Calu3 (cell line): ENCODE measurements at regions not wholly inside any gene's neighbourhood (a gene's known extent, or its start where the extent isn't known, plus 50 kb on each side); places are given as distances from the start of the nearest gene placed in this dataset.

ENCODE experiments used
- BruUV-seq: library from RNA; stranded (reverse); fragments of 400-500 nt; replicated peaks from 2 replicates; lab custom pipeline; 2021; lab: Mats Ljungman, UMichigan
- CTCF ChIA-PET: fragments of 300-600 bp; sonication (Branson Sonifier 250); formaldehyde crosslinking; loops from one replicate; lab custom pipeline; 2022; ENCODE audit warnings: antibody characterized with exemption; lab: Charles Lee
- DNase-seq: peaks from one replicate; pipeline ENCODE4 v3.0.0; 2022
- H3K27ac Mint-ChIP-seq: one replicate; pipeline ENCODE4 v1.8.0; 2022; ENCODE audit warnings: mixed read lengths; ENCODE audit not compliant: unreplicated experiment
- H3K27me3 Mint-ChIP-seq: one replicate; pipeline ENCODE4 v1.8.0; 2022; ENCODE audit warnings: mixed read lengths; ENCODE audit not compliant: unreplicated experiment
- H3K36me3 Mint-ChIP-seq: one replicate; pipeline ENCODE4 v1.8.0; 2022; ENCODE audit warnings: mild to moderate bottlenecking, moderate library complexity, mixed read lengths; ENCODE audit not compliant: insufficient read depth, unreplicated experiment
- H3K4me1 Mint-ChIP-seq: one replicate; pipeline ENCODE4 v1.8.0; 2022; ENCODE audit warnings: mild to moderate bottlenecking, low read depth, mixed read lengths; ENCODE audit not compliant: unreplicated experiment
- H3K4me3 Mint-ChIP-seq: one replicate; pipeline ENCODE4 v1.8.0; 2022; ENCODE audit warnings: mild to moderate bottlenecking, low read depth, moderate library complexity, mixed read lengths; ENCODE audit not compliant: unreplicated experiment
- H3K9me3 Mint-ChIP-seq: one replicate; pipeline ENCODE4 v1.8.0; 2022; ENCODE audit warnings: low read depth, mixed read lengths; ENCODE audit not compliant: unreplicated experiment
- intact Hi-C: fragments of 100-400 bp; cut with micrococcal nuclease; formaldehyde crosslinking; loops from one replicate; pipeline ENCODE4 v1.10.0; 2022; ENCODE audit not compliant: unreplicated experiment
- TF ChIP-seq, protein P1 (sequence below): fragments of 200-600 bp; IDR thresholded peaks from one replicate; pipeline ENCODE4 v1.8.0; 2022; ENCODE audit warnings: antibody characterized with exemption; ENCODE audit not compliant: unreplicated experiment

DNA sequence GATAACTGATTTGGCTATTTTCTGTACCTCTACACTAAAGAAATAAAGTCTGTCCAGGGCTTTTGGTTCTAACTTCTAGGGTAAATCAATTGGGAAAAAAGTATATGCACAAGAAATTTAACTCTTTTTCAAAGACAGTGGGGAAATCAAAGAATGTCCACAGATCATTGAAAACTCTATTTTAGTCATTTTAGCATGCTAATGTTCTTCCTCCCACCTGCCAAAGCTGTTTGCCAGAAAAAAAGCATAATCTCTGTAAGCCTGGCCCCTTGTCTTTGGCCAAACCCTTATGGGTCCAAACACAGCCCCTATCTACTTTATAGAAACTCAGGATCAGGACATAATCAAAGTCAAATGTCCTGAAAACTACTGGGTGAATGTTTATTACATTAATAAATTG lies 302.2 kb upstream of the ESRRG start:
- Mint-ChIP-seq H3K4me3 (no peak overlapping the region), H3K36me3 (no peaks in the 10 kb centered on the region), H3K9me3 (no peaks in the 10 kb centered on the region), H3K27me3 (no peaks in the 10 kb centered on the region), H3K4me1 (peaks cover 43% of the 10 kb centered on the region), H3K27ac (no peak overlapping the region)
- TF ChIP-seq, protein P1, sequence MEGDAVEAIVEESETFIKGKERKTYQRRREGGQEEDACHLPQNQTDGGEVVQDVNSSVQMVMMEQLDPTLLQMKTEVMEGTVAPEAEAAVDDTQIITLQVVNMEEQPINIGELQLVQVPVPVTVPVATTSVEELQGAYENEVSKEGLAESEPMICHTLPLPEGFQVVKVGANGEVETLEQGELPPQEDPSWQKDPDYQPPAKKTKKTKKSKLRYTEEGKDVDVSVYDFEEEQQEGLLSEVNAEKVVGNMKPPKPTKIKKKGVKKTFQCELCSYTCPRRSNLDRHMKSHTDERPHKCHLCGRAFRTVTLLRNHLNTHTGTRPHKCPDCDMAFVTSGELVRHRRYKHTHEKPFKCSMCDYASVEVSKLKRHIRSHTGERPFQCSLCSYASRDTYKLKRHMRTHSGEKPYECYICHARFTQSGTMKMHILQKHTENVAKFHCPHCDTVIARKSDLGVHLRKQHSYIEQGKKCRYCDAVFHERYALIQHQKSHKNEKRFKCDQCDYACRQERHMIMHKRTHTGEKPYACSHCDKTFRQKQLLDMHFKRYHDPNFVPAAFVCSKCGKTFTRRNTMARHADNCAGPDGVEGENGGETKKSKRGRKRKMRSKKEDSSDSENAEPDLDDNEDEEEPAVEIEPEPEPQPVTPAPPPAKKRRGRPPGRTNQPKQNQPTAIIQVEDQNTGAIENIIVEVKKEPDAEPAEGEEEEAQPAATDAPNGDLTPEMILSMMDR, result no peak
- CTCF ChIA-PET, result no interaction called here
- no peak for DNase-seq
- intact Hi-C loops, result loop anchor here (5.0 kb wide), 3 partner anchors 63 to 123 kb away; no protein-coding TSS in a partner anchor
- BruUV-seq, result no TSS peak

DNA sequence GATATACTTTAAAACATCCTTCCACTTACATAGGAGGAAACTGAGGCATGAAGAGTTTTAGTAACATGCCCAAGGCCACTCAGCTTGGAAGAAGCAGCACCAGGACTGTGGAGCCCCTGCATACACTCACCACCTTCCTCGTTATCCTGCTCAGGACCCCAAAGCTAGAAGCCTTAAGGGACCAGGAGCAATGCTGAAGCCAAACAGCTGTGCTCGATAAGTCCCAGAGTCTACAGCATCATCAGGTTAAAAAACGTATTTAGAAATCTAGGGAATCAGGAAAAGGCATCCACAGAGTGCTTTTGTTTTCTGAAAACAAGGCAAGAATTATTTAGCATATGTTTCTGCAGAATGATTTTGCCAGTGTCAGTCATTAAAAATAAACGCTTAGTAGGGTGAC lies 301.7 kb upstream of the ESRRG start:
- TF ChIP-seq, protein P1, result no peak
- Mint-ChIP-seq H3K36me3 (no peaks in the 10 kb centered on the region), H3K27ac (no peak overlapping the region), H3K9me3 (no peaks in the 10 kb centered on the region), H3K4me3 (no peak overlapping the region), H3K27me3 (no peaks in the 10 kb centered on the region), H3K4me1 (peaks cover 38% of the 10 kb centered on the region)
- BruUV-seq, result no TSS peak
- intact Hi-C loops, result loop anchor here (5.0 kb wide), 3 partner anchors 63 to 123 kb away; no protein-coding TSS in a partner anchor
- DNase-seq, result no peak
- CTCF ChIA-PET, result no interaction called here

DNA sequence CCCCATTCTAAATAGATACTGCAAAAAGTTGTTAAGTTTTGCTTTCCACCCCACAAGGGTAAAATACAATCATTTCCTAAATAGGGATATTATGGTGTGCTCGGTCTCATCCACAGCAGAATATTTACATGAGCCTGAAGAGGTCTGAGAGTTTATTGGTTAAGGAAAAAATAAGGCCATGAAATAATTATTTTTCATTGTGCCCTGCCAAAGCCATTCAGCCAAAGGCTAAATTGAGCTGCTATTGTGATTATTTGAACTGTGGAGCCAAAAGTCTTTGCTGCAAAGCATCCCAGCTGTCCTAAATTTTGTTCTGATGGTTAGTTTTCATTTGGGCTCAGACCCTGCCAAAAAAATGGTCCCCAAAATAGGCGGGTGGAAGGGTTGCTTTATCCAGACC lies 298.7 kb upstream of the ESRRG start:
- no peak overlapping the region for H3K4me3 Mint-ChIP-seq
- H3K27me3 Mint-ChIP-seq, result no peaks in the 10 kb centered on the region
- H3K27ac Mint-ChIP-seq, result no peak overlapping the region
- no peaks in the 10 kb centered on the region for H3K36me3 Mint-ChIP-seq
- H3K4me1 Mint-ChIP-seq, result peaks cover 15% of the 10 kb centered on the region
- no peaks in the 10 kb centered on the region for H3K9me3 Mint-ChIP-seq
- TF ChIP-seq, protein P1, result no peak
- intact Hi-C loops, result no loop called here
- BruUV-seq, result no TSS peak
- no peak for DNase-seq
- CTCF ChIA-PET, result no interaction called here

DNA sequence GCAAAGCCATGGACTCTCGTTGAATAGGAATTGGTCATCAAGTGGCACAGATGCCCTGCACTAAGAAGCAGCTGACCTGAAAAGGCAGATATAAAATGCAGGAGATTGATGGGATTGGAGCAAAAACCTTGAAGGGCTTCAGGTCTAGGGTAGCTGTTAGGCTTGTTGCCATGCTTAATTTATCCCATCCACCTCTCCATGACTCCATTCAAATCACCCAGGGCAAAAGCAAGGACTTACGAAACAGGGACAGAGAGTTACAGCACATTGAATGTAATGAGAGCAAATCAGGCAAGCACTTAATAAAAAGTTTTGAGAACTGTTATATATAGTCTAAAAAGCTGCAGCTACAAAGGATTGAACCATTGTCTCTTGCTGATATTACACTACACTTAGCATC lies 298.2 kb upstream of the ESRRG start:
- H3K4me3 Mint-ChIP-seq, result no peak overlapping the region
- intact Hi-C loops, result no loop called here
- DNase-seq, result no peak

More for the DNA sequence above, 298.2 kb upstream of the ESRRG start:
- BruUV-seq, result no TSS peak
- peaks cover 9% of the 10 kb centered on the region for H3K4me1 Mint-ChIP-seq
- CTCF ChIA-PET, result no interaction called here
- H3K27ac Mint-ChIP-seq, result no peak overlapping the region
- H3K36me3 Mint-ChIP-seq, result no peaks in the 10 kb centered on the region
- TF ChIP-seq, protein P1, result no peak
- H3K27me3 Mint-ChIP-seq, result no peaks in the 10 kb centered on the region
- no peaks in the 10 kb centered on the region for H3K9me3 Mint-ChIP-seq
